ENCODE measurements at regions not wholly inside any gene's neighbourhood (a gene's known extent, or its start where the extent isn't known, plus 50 kb on each side); places are given as distances from the start of the nearest gene placed in this dataset.
"Not testable (repeated sequence)": the region's sequence is repeated elsewhere in the genome, so short reads cannot be mapped to it uniquely, and the experiment has no call there.

GRCh38 chr2:77578354-77578753 is 56.2 kb upstream of the LRRTM4 start:
- DNase-seq (ENCODE audit: low spot score in 2 of 2), result no peak
- Mint-ChIP-seq H3K36me3 (no peaks in the 10 kb centered on the region), H3K4me3 (no peak overlapping the region), H3K4me1 (no peaks in the 10 kb centered on the region), H3K27ac (no peak overlapping the region), H3K9me3 (peaks cover 18% of the 10 kb centered on the region)
- no peak for ATAC-seq

GRCh38 chr2:77579076-77579769 is 57.0 kb upstream of the LRRTM4 start:
- ATAC-seq (no peak), DNase-seq (ENCODE audit: low spot score in 2 of 2) (no peak)
- no peaks in the 10 kb centered on the region for H3K4me1 Mint-ChIP-seq
- no peak overlapping the region for H3K4me3 Mint-ChIP-seq
- no peak overlapping the region for H3K27ac Mint-ChIP-seq
- no peaks in the 10 kb centered on the region for H3K36me3 Mint-ChIP-seq
- H3K9me3 Mint-ChIP-seq, result peaks cover 21% of the 10 kb centered on the region

- ATAC-seq (no peak), DNase-seq (ENCODE audit: low spot score in 2 of 2) (no peak)
- Mint-ChIP-seq H3K4me1 (no peaks in the 10 kb centered on the region), H3K27ac (no peak overlapping the region), H3K4me3 (no peak overlapping the region), H3K9me3 (peaks cover 13% of the 10 kb centered on the region), H3K36me3 (no peaks in the 10 kb centered on the region)
Observed at GRCh38 chr2:77588438-77588837, 66.3 kb upstream of the LRRTM4 start.

- no peak for ATAC-seq
Observed at GRCh38 chr2:77590298-77590917, 68.2 kb upstream of the LRRTM4 start.

GRCh38 chr2:77592955-77593354 is 70.8 kb upstream of the LRRTM4 start:
- not testable (repeated sequence) for H3K36me3 Mint-ChIP-seq; ATAC-seq; DNase-seq (ENCODE audit: low spot score in 2 of 2); H3K27ac Mint-ChIP-seq; H3K4me1 Mint-ChIP-seq; H3K4me3 Mint-ChIP-seq
- peaks cover 11% of the 10 kb centered on the region for H3K9me3 Mint-ChIP-seq

More at GRCh38 chr2:77590298-77590917, 68.2 kb upstream of the LRRTM4 start:
- H3K9me3 Mint-ChIP-seq, result peaks cover 11% of the 10 kb centered on the region
- no peak overlapping the region for H3K27ac Mint-ChIP-seq
- DNase-seq (ENCODE audit: low spot score in 2 of 2), result no peak
- no peaks in the 10 kb centered on the region for H3K4me1 Mint-ChIP-seq
- no peaks in the 10 kb centered on the region for H3K36me3 Mint-ChIP-seq
- H3K4me3 Mint-ChIP-seq, result no peak overlapping the region

GRCh38 chr2:77602771-77603170 is 80.6 kb upstream of the LRRTM4 start:
- Mint-ChIP-seq H3K4me3 (no peak overlapping the region), H3K9me3 (peaks cover 14% of the 10 kb centered on the region), H3K4me1 (no peaks in the 10 kb centered on the region), H3K36me3 (no peaks in the 10 kb centered on the region), H3K27ac (no peak overlapping the region)
- DNase-seq (ENCODE audit: low spot score in 2 of 2) (no peak), ATAC-seq (no peak)

- Mint-ChIP-seq H3K36me3 (no peaks in the 10 kb centered on the region), H3K9me3 (peaks cover 14% of the 10 kb centered on the region)
- no peak for ATAC-seq
Observed at GRCh38 chr2:77604953-77605929, 83.1 kb upstream of the LRRTM4 start.

GRCh38 chr2:77608510-77608909 is 86.3 kb upstream of the LRRTM4 start:
- ATAC-seq (no peak), DNase-seq (ENCODE audit: low spot score in 2 of 2) (no peak)
- Mint-ChIP-seq H3K4me3 (no peak overlapping the region), H3K36me3 (no peaks in the 10 kb centered on the region), H3K27ac (no peak overlapping the region), H3K4me1 (no peaks in the 10 kb centered on the region), H3K9me3 (peaks cover 15% of the 10 kb centered on the region)

More at GRCh38 chr2:77604953-77605929, 83.1 kb upstream of the LRRTM4 start:
- no peak overlapping the region for H3K4me3 Mint-ChIP-seq
- H3K27ac Mint-ChIP-seq, result no peak overlapping the region
- no peaks in the 10 kb centered on the region for H3K4me1 Mint-ChIP-seq
- no peak for DNase-seq (ENCODE audit: low spot score in 2 of 2)

GRCh38 chr2:77629539-77629938 is 107.4 kb upstream of the LRRTM4 start:
- Mint-ChIP-seq H3K27ac (no peak overlapping the region), H3K4me1 (no peaks in the 10 kb centered on the region), H3K9me3 (peaks cover 13% of the 10 kb centered on the region), H3K4me3 (no peak overlapping the region), H3K36me3 (no peaks in the 10 kb centered on the region)
- ATAC-seq (no peak), DNase-seq (ENCODE audit: low spot score in 2 of 2) (no peak)

- no peak overlapping the region for H3K4me3 Mint-ChIP-seq
- no peak overlapping the region for H3K27ac Mint-ChIP-seq
- H3K4me1 Mint-ChIP-seq, result no peaks in the 10 kb centered on the region
- H3K36me3 Mint-ChIP-seq, result no peaks in the 10 kb centered on the region
- H3K9me3 Mint-ChIP-seq, result peaks cover 13% of the 10 kb centered on the region
- DNase-seq (ENCODE audit: low spot score in 2 of 2) (no peak), ATAC-seq (no peak)
Observed at GRCh38 chr2:77631007-77631406, 108.8 kb upstream of the LRRTM4 start.

GRCh38 chr2:77633601-77634000 is 111.4 kb upstream of the LRRTM4 start:
- Mint-ChIP-seq H3K4me3 (no peak overlapping the region), H3K36me3 (no peaks in the 10 kb centered on the region), H3K4me1 (no peaks in the 10 kb centered on the region), H3K27ac (no peak overlapping the region), H3K9me3 (peaks cover 18% of the 10 kb centered on the region)
- no peak for ATAC-seq
- no peak for DNase-seq (ENCODE audit: low spot score in 2 of 2)

- no peaks in the 10 kb centered on the region for H3K4me1 Mint-ChIP-seq
- H3K9me3 Mint-ChIP-seq, result peaks cover 29% of the 10 kb centered on the region
- DNase-seq (ENCODE audit: low spot score in 2 of 2), result no peak
- no peak overlapping the region for H3K4me3 Mint-ChIP-seq
- no peak for ATAC-seq
- no peaks in the 10 kb centered on the region for H3K36me3 Mint-ChIP-seq
- no peak overlapping the region for H3K27ac Mint-ChIP-seq
Observed at GRCh38 chr2:77640924-77641323, 118.7 kb upstream of the LRRTM4 start.

GRCh38 chr2:77642339-77642738 is 120.2 kb upstream of the LRRTM4 start:
- Mint-ChIP-seq H3K36me3 (no peaks in the 10 kb centered on the region), H3K4me1 (no peaks in the 10 kb centered on the region), H3K9me3 (peaks cover 29% of the 10 kb centered on the region), H3K27ac (no peak overlapping the region), H3K4me3 (no peak overlapping the region)
- DNase-seq (ENCODE audit: low spot score in 2 of 2), result no peak
- ATAC-seq, result no peak

- ATAC-seq, result no peak
- DNase-seq (ENCODE audit: low spot score in 2 of 2), result no peak
- no peaks in the 10 kb centered on the region for H3K36me3 Mint-ChIP-seq
Observed at GRCh38 chr2:77649856-77650255, 127.7 kb upstream of the LRRTM4 start.

GRCh38 chr2:77652499-77652898 is 130.3 kb upstream of the LRRTM4 start:
- Mint-ChIP-seq H3K4me3 (no peak overlapping the region), H3K9me3 (peaks cover 11% of the 10 kb centered on the region), H3K27ac (no peak overlapping the region), H3K4me1 (no peaks in the 10 kb centered on the region), H3K36me3 (no peaks in the 10 kb centered on the region)
- DNase-seq (ENCODE audit: low spot score in 2 of 2) (no peak), ATAC-seq (no peak)

More at GRCh38 chr2:77649856-77650255, 127.7 kb upstream of the LRRTM4 start:
- no peaks in the 10 kb centered on the region for H3K4me1 Mint-ChIP-seq
- H3K27ac Mint-ChIP-seq, result no peak overlapping the region
- H3K4me3 Mint-ChIP-seq, result no peak overlapping the region
- peaks cover 5% of the 10 kb centered on the region for H3K9me3 Mint-ChIP-seq

All from stimulated activated effector memory CD8-positive, alpha-beta T cell treated with anti-CD3 and anti-CD28 coated beads, Interleukin-12 subunit alpha, Interleukin-12 subunit beta, amount 100 ng/mL, for 72 hours (primary cell).